ENCODE measurements at regions not wholly inside any gene's neighbourhood (a gene's known extent, or its start where the extent isn't known, plus 50 kb on each side); places are given as distances from the start of the nearest gene placed in this dataset.

GRCh38 chr17:72425794-72426168 lies 305.0 kb downstream of the SOX9 start:
- Histone ChIP-seq H3K9me3 (replicated peaks in 1 of 3) (no peaks in the 10 kb centered on the region), H3K27ac (no peak overlapping the region), H3K27me3 (no peaks in the 10 kb centered on the region), H3K36me3 (replicated peaks in 1 of 2) (no peaks in the 10 kb centered on the region), H3K4me1 (replicated peaks in 1 of 2) (no peaks in the 10 kb centered on the region), H3K4me3 (no peak overlapping the region)
- TF ChIP-seq POLR2A (IDR thresholded peaks at IDR 0.05), result no peak
- TF ChIP-seq, protein P1, sequence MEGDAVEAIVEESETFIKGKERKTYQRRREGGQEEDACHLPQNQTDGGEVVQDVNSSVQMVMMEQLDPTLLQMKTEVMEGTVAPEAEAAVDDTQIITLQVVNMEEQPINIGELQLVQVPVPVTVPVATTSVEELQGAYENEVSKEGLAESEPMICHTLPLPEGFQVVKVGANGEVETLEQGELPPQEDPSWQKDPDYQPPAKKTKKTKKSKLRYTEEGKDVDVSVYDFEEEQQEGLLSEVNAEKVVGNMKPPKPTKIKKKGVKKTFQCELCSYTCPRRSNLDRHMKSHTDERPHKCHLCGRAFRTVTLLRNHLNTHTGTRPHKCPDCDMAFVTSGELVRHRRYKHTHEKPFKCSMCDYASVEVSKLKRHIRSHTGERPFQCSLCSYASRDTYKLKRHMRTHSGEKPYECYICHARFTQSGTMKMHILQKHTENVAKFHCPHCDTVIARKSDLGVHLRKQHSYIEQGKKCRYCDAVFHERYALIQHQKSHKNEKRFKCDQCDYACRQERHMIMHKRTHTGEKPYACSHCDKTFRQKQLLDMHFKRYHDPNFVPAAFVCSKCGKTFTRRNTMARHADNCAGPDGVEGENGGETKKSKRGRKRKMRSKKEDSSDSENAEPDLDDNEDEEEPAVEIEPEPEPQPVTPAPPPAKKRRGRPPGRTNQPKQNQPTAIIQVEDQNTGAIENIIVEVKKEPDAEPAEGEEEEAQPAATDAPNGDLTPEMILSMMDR (IDR thresholded peaks at IDR 0.05), result no peak
- DNase-seq, result no peak
- 80 to 98% (median 88%) methylated on average over 5 of the region's 5 CpGs for WGBS, 4 donors
- intact Hi-C loops (cut with DNase I), result no loop called here

- no peak for DNase-seq
- Histone ChIP-seq H3K9me3 (replicated peaks in 1 of 3) (no peaks in the 10 kb centered on the region), H3K27me3 (no peaks in the 10 kb centered on the region), H3K27ac (no peak overlapping the region), H3K4me1 (replicated peaks in 1 of 2) (no peaks in the 10 kb centered on the region), H3K36me3 (replicated peaks in 1 of 2) (no peaks in the 10 kb centered on the region), H3K4me3 (no peak overlapping the region)
- 76 to 92% (median 83%) methylated on average over 4 of the region's 4 CpGs for WGBS, 4 donors
- intact Hi-C loops (cut with DNase I), result no loop called here
- TF ChIP-seq, protein P1 (IDR thresholded peaks at IDR 0.05), result no peak
- TF ChIP-seq POLR2A (IDR thresholded peaks at IDR 0.05), result no peak
Observed at GRCh38 chr17:72426321-72426720, 305.5 kb downstream of the SOX9 start.

DNA sequence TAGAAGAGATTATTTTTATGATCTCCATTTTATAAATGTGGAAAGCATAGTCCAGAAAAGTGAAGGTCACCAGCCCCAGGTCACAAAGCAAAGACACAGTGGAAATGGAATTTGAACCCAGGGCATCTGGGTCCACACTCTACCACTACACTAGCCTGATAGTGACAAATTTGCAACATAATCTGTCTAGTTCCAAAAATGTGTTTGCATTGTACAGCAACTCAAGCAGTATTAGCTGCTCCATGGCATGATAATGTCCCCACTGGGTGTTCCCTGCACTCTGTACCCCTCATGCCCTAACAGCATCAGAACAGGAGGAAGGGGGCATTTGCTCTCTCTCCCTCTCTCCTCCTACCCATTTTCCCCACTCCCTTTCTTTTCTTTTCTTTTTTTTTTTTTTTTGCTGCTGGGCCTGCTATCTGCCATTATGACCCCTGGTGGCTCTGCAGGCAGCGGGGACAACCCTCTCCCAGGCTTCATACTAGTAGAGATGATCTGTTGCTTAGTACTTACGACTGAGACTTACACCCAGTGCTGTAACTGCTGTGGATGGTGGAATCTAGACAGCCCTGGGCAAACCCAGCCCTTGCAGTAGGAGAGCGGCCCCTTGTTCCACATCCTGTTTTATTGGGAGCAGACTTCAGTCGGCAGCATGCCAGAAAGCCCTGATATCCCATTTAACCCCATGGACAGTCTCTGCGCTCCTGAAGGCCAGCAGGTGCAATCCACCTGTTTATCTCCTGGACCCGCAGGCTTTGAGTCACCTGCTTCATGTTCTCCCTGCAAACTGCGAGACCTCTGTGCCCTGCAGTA lies 306.3 kb downstream of the SOX9 start:
- 69 to 82% (median 75%) methylated on average over 4 to 7 of the region's 7 CpGs for WGBS, 4 donors
- Histone ChIP-seq H3K4me1 (replicated peaks in 1 of 2) (no peaks in the 10 kb centered on the region), H3K4me3 (no peak overlapping the region), H3K36me3 (replicated peaks in 1 of 2) (no peaks in the 10 kb centered on the region), H3K9me3 (replicated peaks in 1 of 3) (no peaks in the 10 kb centered on the region), H3K27ac (no peak overlapping the region), H3K27me3 (no peaks in the 10 kb centered on the region)
- DNase-seq, result no peak
- TF ChIP-seq, protein P1 (IDR thresholded peaks at IDR 0.05), result no peak
- no peak for TF ChIP-seq POLR2A (IDR thresholded peaks at IDR 0.05)
- intact Hi-C loops (cut with DNase I), result no loop called here

DNA sequence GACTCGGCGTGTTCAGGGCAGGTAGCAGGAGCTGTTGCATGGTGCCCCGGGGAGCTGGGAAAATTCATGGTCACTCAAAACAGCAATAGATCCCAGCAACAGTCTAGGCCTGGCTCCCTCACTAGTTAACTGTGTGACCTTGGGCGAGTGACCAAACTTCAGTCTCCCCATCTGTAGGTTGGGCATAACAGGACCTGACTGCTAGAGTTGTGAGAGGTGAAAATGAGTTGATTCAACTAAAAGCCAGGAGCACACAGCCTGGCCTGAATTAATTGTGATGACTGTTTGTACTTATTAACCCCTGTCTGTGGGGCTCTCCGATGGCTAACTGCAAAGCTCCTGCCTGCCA lies 306.9 kb downstream of the SOX9 start:
- DNase-seq, result no peak
- 72 to 93% (median 81%) methylated on average over 2 to 5 of the region's 5 CpGs for WGBS, 4 donors
- TF ChIP-seq POLR2A (IDR thresholded peaks at IDR 0.05), result no peak
- TF ChIP-seq, protein P1 (IDR thresholded peaks at IDR 0.05), result no peak
- Histone ChIP-seq H3K36me3 (replicated peaks in 1 of 2) (no peaks in the 10 kb centered on the region), H3K4me1 (replicated peaks in 1 of 2) (no peaks in the 10 kb centered on the region), H3K9me3 (replicated peaks in 1 of 3) (no peaks in the 10 kb centered on the region), H3K27me3 (no peaks in the 10 kb centered on the region), H3K4me3 (no peak overlapping the region), H3K27ac (no peak overlapping the region)
- intact Hi-C loops (cut with DNase I), result no loop called here
